Esophagus muscularis mucosa (tissue), 3 donors: ENCODE measurements at regions not wholly inside any gene's neighbourhood (a gene's known extent, or its start where the extent isn't known, plus 50 kb on each side); places are given as distances from the start of the nearest gene placed in this dataset.
"Not testable (repeated sequence)": the region's sequence is repeated elsewhere in the genome, so short reads cannot be mapped to it uniquely, and the experiment has no call there.

Experiments used
- POLR2AphosphoS5 ChIP-seq, 2 donors: sonication (generic); formaldehyde crosslinking; IDR thresholded peaks; one replicate each; pipeline ENCODE4 v1.6.1; 2017; ENCODE audit warnings: antibody characterized with exemption in 2 of 2
- TF ChIP-seq, protein P1 (sequence below), 3 experiments: fragments of 200-600 bp in 2 of 3; fragments of 450-650 bp in 1 of 3; sonication (generic) in 2 of 3; IDR thresholded peaks; one replicate each; pipeline ENCODE4 v1.5.1; 2017 to 2019; ENCODE audit warnings: antibody characterized with exemption in 3 of 3, mild to moderate bottlenecking in 2 of 3, moderate library complexity in 1 of 3

DNA sequence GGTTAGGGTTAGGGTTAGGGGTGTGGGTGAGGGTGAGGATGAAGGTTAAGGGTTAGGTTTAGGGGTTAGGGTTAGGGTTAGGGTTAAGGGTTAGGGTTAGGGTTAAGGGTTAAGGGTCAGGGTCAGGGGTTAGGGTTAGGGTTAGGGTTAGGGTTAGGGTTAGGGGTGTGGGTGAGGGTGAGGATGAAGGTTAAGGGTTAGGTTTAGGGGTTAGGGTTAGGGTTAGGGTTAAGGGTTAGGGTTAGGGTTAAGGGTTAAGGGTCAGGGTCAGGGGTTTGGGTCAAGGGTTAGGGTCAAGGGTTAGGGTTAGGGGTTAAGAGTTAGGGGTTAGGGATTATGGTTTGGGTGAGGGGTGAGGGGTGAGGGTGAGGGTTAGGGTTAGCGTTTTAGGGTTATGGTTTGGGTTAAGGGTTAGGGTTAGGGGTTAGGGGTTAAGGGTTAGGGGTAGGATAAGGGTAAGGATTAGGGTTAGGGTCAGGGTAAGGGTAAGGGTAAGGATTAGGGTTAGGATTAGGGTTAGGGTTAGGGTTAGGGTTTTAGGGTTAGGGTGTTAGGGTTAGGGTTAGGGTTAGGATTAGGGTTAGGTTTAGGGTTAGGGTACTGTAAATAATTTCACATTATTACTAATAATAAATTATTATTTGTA lies 214.0 kb downstream of the LMLN start:
- TF ChIP-seq, protein P1, sequence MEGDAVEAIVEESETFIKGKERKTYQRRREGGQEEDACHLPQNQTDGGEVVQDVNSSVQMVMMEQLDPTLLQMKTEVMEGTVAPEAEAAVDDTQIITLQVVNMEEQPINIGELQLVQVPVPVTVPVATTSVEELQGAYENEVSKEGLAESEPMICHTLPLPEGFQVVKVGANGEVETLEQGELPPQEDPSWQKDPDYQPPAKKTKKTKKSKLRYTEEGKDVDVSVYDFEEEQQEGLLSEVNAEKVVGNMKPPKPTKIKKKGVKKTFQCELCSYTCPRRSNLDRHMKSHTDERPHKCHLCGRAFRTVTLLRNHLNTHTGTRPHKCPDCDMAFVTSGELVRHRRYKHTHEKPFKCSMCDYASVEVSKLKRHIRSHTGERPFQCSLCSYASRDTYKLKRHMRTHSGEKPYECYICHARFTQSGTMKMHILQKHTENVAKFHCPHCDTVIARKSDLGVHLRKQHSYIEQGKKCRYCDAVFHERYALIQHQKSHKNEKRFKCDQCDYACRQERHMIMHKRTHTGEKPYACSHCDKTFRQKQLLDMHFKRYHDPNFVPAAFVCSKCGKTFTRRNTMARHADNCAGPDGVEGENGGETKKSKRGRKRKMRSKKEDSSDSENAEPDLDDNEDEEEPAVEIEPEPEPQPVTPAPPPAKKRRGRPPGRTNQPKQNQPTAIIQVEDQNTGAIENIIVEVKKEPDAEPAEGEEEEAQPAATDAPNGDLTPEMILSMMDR (IDR thresholded peaks at IDR 0.05), result not testable (repeated sequence)
- TF ChIP-seq POLR2AphosphoS5 (IDR thresholded peaks at IDR 0.05), result not testable (repeated sequence)
